ENCODE measurements at regions not wholly inside any gene's neighbourhood (a gene's known extent, or its start where the extent isn't known, plus 50 kb on each side); places are given as distances from the start of the nearest gene placed in this dataset.

DNA sequence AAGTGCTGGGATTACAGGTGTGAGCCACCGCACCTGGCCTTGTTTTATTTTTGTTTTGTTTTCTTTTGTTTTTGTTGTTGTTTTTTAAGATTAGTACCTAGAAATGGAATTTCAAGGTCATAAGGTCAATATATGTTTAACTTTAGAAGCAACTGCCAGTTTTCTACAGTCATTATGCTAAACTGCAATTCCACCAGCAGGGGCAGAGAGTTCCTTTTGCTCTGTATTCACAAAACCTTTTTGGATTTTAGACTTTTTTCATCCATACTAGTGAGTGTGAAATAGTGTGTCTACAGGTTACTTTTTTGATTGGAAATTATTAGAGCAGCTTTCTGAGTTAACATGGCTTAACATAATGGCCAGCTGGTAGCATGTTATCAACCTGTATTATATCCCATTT, 580.6 kb downstream of the TRIML1 start:
- H3K9me3 ChIP-seq (replicated peaks; ENCODE audit: insufficient read depth, low read length), result no peaks in the 10 kb centered on the region
- H2AFZ ChIP-seq (ENCODE audit: low read length), result no peak overlapping the region
- no peaks in the 10 kb centered on the region for H3K79me2 ChIP-seq (ENCODE audit: low read length)
- no peak overlapping the region for H3K27ac ChIP-seq (ENCODE audit: low read length)
- H3K4me2 ChIP-seq (ENCODE audit: low read depth, low read length), result no peak overlapping the region
- H3K4me1 ChIP-seq (ENCODE audit: low read length), result no peaks in the 10 kb centered on the region
- H3K27me3 ChIP-seq (replicated peaks; ENCODE audit: insufficient read depth, low read length), result no peaks in the 10 kb centered on the region
- H4K20me1 ChIP-seq (ENCODE audit: insufficient read depth, low read length), result no peaks in the 10 kb centered on the region
- H3K9ac ChIP-seq (ENCODE audit: low read length), result no peak overlapping the region
- no peaks in the 10 kb centered on the region for H3F3A ChIP-seq (ENCODE audit: insufficient read depth, low read length)
- TF ChIP-seq EZH2 (optimal IDR thresholded peaks at IDR 0.05; ENCODE audit: low read depth, low read length) (no peak), EZH2phosphoT487 (IDR thresholded peaks at IDR 0.05; ENCODE audit: low read length) (no peak)
- TF ChIP-seq, protein P1, sequence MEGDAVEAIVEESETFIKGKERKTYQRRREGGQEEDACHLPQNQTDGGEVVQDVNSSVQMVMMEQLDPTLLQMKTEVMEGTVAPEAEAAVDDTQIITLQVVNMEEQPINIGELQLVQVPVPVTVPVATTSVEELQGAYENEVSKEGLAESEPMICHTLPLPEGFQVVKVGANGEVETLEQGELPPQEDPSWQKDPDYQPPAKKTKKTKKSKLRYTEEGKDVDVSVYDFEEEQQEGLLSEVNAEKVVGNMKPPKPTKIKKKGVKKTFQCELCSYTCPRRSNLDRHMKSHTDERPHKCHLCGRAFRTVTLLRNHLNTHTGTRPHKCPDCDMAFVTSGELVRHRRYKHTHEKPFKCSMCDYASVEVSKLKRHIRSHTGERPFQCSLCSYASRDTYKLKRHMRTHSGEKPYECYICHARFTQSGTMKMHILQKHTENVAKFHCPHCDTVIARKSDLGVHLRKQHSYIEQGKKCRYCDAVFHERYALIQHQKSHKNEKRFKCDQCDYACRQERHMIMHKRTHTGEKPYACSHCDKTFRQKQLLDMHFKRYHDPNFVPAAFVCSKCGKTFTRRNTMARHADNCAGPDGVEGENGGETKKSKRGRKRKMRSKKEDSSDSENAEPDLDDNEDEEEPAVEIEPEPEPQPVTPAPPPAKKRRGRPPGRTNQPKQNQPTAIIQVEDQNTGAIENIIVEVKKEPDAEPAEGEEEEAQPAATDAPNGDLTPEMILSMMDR (IDR thresholded peaks at IDR 0.05; ENCODE audit: low read length), result no peak
- H3K36me3 ChIP-seq (replicated peaks; ENCODE audit: insufficient read depth, low read length), result no peaks in the 10 kb centered on the region
- H3K4me3 ChIP-seq (ENCODE audit: low read length), result no peak overlapping the region
- DNase-seq, result no peak
- no peaks in the 10 kb centered on the region for H3K9me2 ChIP-seq (replicated peaks; ENCODE audit: insufficient read depth, low read length)

DNA sequence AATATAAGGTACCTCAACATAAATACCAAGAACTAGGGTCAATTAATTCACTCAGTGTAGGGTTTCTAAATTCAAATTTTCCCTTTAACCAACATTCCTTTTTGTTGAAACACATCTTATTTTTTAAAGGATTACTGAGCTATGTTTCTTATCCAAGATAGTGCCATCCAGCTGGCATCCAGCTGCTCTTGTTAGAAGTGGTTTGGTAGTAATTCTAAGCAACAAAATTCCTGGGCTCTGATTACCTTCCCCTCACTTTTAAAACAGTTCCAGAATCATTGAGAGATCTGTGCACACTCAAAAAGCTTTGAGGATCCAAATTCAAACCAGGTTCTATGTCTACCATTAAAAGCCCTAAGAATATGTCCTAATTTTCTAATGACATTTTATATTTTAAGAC, 583.7 kb downstream of the TRIML1 start:
- H3K4me2 ChIP-seq (ENCODE audit: low read depth, low read length), result no peak overlapping the region

DNA sequence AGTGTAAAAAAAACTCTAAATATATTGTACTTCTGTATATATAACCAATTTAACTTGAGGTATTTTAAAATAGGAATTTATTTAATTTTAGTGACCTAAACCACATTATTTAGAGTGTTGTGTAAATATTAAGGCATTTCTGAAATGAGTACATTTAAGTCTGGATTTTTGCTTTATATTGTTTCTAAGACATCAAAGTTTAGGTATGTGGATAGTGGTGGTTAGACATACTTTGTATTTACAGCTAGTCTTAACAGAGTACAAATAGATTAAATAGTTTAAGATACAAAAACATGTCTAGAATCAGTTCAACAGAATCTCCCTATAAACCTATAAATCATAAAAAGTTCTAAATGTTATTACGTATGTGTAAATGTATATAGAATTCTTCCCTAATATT, 588.5 kb downstream of the TRIML1 start:
- no peak overlapping the region for H3K4me2 ChIP-seq (ENCODE audit: low read depth, low read length)
- no peak overlapping the region for H3K27ac ChIP-seq (ENCODE audit: low read length)
- no peaks in the 10 kb centered on the region for H3K79me2 ChIP-seq (ENCODE audit: low read length)
- H3K9ac ChIP-seq (ENCODE audit: low read length), result no peak overlapping the region
- H3K4me1 ChIP-seq (ENCODE audit: low read length), result no peaks in the 10 kb centered on the region
- H3K9me3 ChIP-seq (replicated peaks; ENCODE audit: insufficient read depth, low read length), result no peaks in the 10 kb centered on the region
- H3F3A ChIP-seq (ENCODE audit: insufficient read depth, low read length), result no peaks in the 10 kb centered on the region
- DNase-seq, result no peak
- no peak overlapping the region for H3K4me3 ChIP-seq (ENCODE audit: low read length)
- H4K20me1 ChIP-seq (ENCODE audit: insufficient read depth, low read length), result no peaks in the 10 kb centered on the region
- no peaks in the 10 kb centered on the region for H3K36me3 ChIP-seq (replicated peaks; ENCODE audit: insufficient read depth, low read length)
- H3K27me3 ChIP-seq (replicated peaks; ENCODE audit: insufficient read depth, low read length), result no peaks in the 10 kb centered on the region
- H3K9me2 ChIP-seq (replicated peaks; ENCODE audit: insufficient read depth, low read length), result no peaks in the 10 kb centered on the region
- TF ChIP-seq EZH2phosphoT487 (IDR thresholded peaks at IDR 0.05; ENCODE audit: low read length), result no peak
- H2AFZ ChIP-seq (ENCODE audit: low read length), result no peak overlapping the region

More for the DNA sequence above, 583.7 kb downstream of the TRIML1 start:
- no peaks in the 10 kb centered on the region for H3K79me2 ChIP-seq (ENCODE audit: low read length)
- H3F3A ChIP-seq (ENCODE audit: insufficient read depth, low read length), result no peaks in the 10 kb centered on the region
- H3K27me3 ChIP-seq (replicated peaks; ENCODE audit: insufficient read depth, low read length), result no peaks in the 10 kb centered on the region
- DNase-seq, result no peak
- no peaks in the 10 kb centered on the region for H3K9me2 ChIP-seq (replicated peaks; ENCODE audit: insufficient read depth, low read length)
- H3K4me3 ChIP-seq (ENCODE audit: low read length), result no peak overlapping the region
- no peak overlapping the region for H2AFZ ChIP-seq (ENCODE audit: low read length)
- no peak overlapping the region for H3K9ac ChIP-seq (ENCODE audit: low read length)
- H3K27ac ChIP-seq (ENCODE audit: low read length), result no peak overlapping the region
- H3K4me1 ChIP-seq (ENCODE audit: low read length), result no peaks in the 10 kb centered on the region
- no peaks in the 10 kb centered on the region for H4K20me1 ChIP-seq (ENCODE audit: insufficient read depth, low read length)
- H3K36me3 ChIP-seq (replicated peaks; ENCODE audit: insufficient read depth, low read length), result no peaks in the 10 kb centered on the region
- no peaks in the 10 kb centered on the region for H3K9me3 ChIP-seq (replicated peaks; ENCODE audit: insufficient read depth, low read length)
- TF ChIP-seq EZH2 (optimal IDR thresholded peaks at IDR 0.05; ENCODE audit: low read depth, low read length), result no peak
- TF ChIP-seq, protein P1 (IDR thresholded peaks at IDR 0.05; ENCODE audit: low read length), result no peak
- TF ChIP-seq EZH2phosphoT487 (IDR thresholded peaks at IDR 0.05; ENCODE audit: low read length), result no peak

- Histone ChIP-seq H3F3A (ENCODE audit: insufficient read depth, low read length) (no peaks in the 10 kb centered on the region), H3K4me2 (ENCODE audit: low read depth, low read length) (no peak overlapping the region), H2AFZ (ENCODE audit: low read length) (no peak overlapping the region), H3K4me1 (ENCODE audit: low read length) (no peaks in the 10 kb centered on the region), H3K4me3 (ENCODE audit: low read length) (no peak overlapping the region), H3K27me3 (replicated peaks; ENCODE audit: insufficient read depth, low read length) (no peaks in the 10 kb centered on the region), H3K9me3 (replicated peaks; ENCODE audit: insufficient read depth, low read length) (no peaks in the 10 kb centered on the region), H3K36me3 (replicated peaks; ENCODE audit: insufficient read depth, low read length) (no peaks in the 10 kb centered on the region), H4K20me1 (ENCODE audit: insufficient read depth, low read length) (no peaks in the 10 kb centered on the region), H3K27ac (ENCODE audit: low read length) (no peak overlapping the region), H3K9me2 (replicated peaks; ENCODE audit: insufficient read depth, low read length) (no peaks in the 10 kb centered on the region), H3K79me2 (ENCODE audit: low read length) (no peaks in the 10 kb centered on the region), H3K9ac (ENCODE audit: low read length) (no peak overlapping the region)
- no peak for DNase-seq
- TF ChIP-seq EZH2 (optimal IDR thresholded peaks at IDR 0.05; ENCODE audit: low read depth, low read length) (no peak), EZH2phosphoT487 (IDR thresholded peaks at IDR 0.05; ENCODE audit: low read length) (no peak)
- TF ChIP-seq, protein P1 (IDR thresholded peaks at IDR 0.05; ENCODE audit: low read length), result no peak
Measured at GRCh38 chr4:188728359-188728758, 589.1 kb downstream of the TRIML1 start.
